ENCODE measurements at regions not wholly inside any gene's neighbourhood (a gene's known extent, or its start where the extent isn't known, plus 50 kb on each side); places are given as distances from the start of the nearest gene placed in this dataset.

GRCh38 chr14:38727731-38728130, 375.3 kb downstream of the SEC23A start:
- Histone ChIP-seq H3K4me1 (replicated peaks in 1 of 4; ENCODE audit: control insufficient read depth in 3 of 4, insufficient read depth in 4 of 4, low read length in 3 of 4) (no peaks in the 10 kb centered on the region), H3K4me3 (ENCODE audit: extremely low read depth in 1 of 4, insufficient read depth in 2 of 4, low read depth in 3 of 4, low read length in 4 of 4) (no peak overlapping the region), H2BK5ac (ENCODE audit: low read depth, low read length) (no peak overlapping the region), H4K91ac (replicated peaks; ENCODE audit: insufficient read length, low read length) (no peak overlapping the region), H4K5ac (ENCODE audit: insufficient read length, low read depth, low read length) (no peak overlapping the region), H3K9me3 (ENCODE audit: insufficient read depth in 2 of 2, low read depth in 1 of 2, low read length in 1 of 2) (no peaks in the 10 kb centered on the region; a peak in 1 of 4 replicates), H4K20me1 (replicated peaks in 1 of 2; ENCODE audit: control insufficient read depth in 1 of 2, insufficient read depth in 2 of 2, low read length in 2 of 2) (no peaks in the 10 kb centered on the region), H3K79me1 (ENCODE audit: low read depth, low read length) (no peaks in the 10 kb centered on the region), H4K8ac (ENCODE audit: extremely low read depth, insufficient read depth, low read length) (0 out of 2 replicates have a peak overlapping the region, but pooled peaks have one; percentile 1), H3K27ac (ENCODE audit: low read depth, low read length) (no peak overlapping the region), H3K9ac (replicated peaks in 1 of 4; ENCODE audit: extremely low read depth in 1 of 4, low read depth in 3 of 4, low read length in 3 of 4) (no peak overlapping the region), H2BK15ac (ENCODE audit: low read length) (no peak overlapping the region), H2BK120ac (replicated peaks; ENCODE audit: low read depth, low read length) (no peak overlapping the region), H2AK5ac (ENCODE audit: low read depth, low read length) (no peak overlapping the region), H3K36me3 (ENCODE audit: control insufficient read depth in 2 of 4, insufficient read depth in 4 of 4, low read length in 3 of 4) (no peaks in the 10 kb centered on the region), H3K4me2 (ENCODE audit: insufficient read depth in 1 of 2, low read depth in 2 of 2, low read length in 2 of 2) (no peak overlapping the region), H3K14ac (ENCODE audit: insufficient read length) (no peak overlapping the region), H3K79me2 (ENCODE audit: control insufficient read depth in 1 of 2, insufficient read depth in 2 of 2, low read length in 2 of 2) (no peaks in the 10 kb centered on the region), H2BK12ac (ENCODE audit: low read depth, low read length) (no peak overlapping the region), H3K23me2 (ENCODE audit: low read depth, low read length) (no peaks in the 10 kb centered on the region), H3K18ac (ENCODE audit: extremely low read depth, low read length) (no peak overlapping the region), H3K27me3 (replicated peaks in 1 of 4; ENCODE audit: control insufficient read depth in 3 of 4, extremely low read depth in 1 of 4, insufficient read depth in 3 of 4, low read length in 3 of 4) (peaks cover 0 to 1% (median 0%) of the 10 kb centered on the region in 4 experiments; a peak in 1 of 7 replicates), H3K23ac (ENCODE audit: insufficient read length) (no peak overlapping the region), H2AFZ (ENCODE audit: low read length) (no peak overlapping the region), H3K56ac (replicated peaks; ENCODE audit: insufficient read length, low read depth, low read length) (no peak overlapping the region), H2BK20ac (ENCODE audit: low read length) (no peak overlapping the region), H3K4ac (replicated peaks; ENCODE audit: insufficient read length, low read depth, low read length) (no peak overlapping the region)
- POLR2A ChIA-PET (ENCODE audit: partially characterized antibody): no interaction called here
- DNase-seq (ENCODE audit: low read depth in 1 of 2, low spot score in 2 of 2): no peak
- no peak for FAIRE-seq
- 89% methylated on average over 9 of the region's 12 CpGs; no CpG with 5 or more reads in 1 of the 2 experiments for WGBS, 2 experiments (ENCODE audit: extremely low coverage in 1 of 2, insufficient coverage in 1 of 2, insufficient read length in 1 of 2, insufficient replicate concordance in 2 of 2, low coverage in 1 of 2, low lambda C conversion rate in 2 of 2, missing lambda C conversion rate in 1 of 2)
- CTCF ChIA-PET (ENCODE audit: partially characterized antibody): interaction anchor here (1.0 to 13.1 kb wide), 8 partner anchors 9 to 307 kb away, joined by 3 to 235 read pairs (median 4); no protein-coding TSS in a partner anchor
- TF ChIP-seq TAF7 (optimal IDR thresholded peaks at IDR 0.05; ENCODE audit: borderline replicate concordance, low read depth, low read length): no peak
- no peak for TF ChIP-seq EP300 (IDR thresholded peaks at IDR 0.05; ENCODE audit: borderline replicate concordance in 1 of 2, low read depth in 2 of 2, low read length in 2 of 2)
- TF ChIP-seq SP4 (IDR thresholded peaks at IDR 0.05; ENCODE audit: low read length): no peak
- no peak for TF ChIP-seq SUZ12 (IDR thresholded peaks at IDR 0.05; ENCODE audit: low read length)
- no peak for TF ChIP-seq SIX5 (IDR thresholded peaks at IDR 0.05; ENCODE audit: low read depth, low read length)
- TF ChIP-seq CBX8 (IDR thresholded peaks at IDR 0.05; ENCODE audit: borderline replicate concordance, low read depth, low read length): no peak
- TF ChIP-seq CBX5 (IDR thresholded peaks at IDR 0.05; ENCODE audit: low read depth, low read length): no peak
- no peak for TF ChIP-seq SRF (IDR thresholded peaks at IDR 0.05; ENCODE audit: low read depth, low read length)
- no peak for TF ChIP-seq CTBP2 (IDR thresholded peaks at IDR 0.05; ENCODE audit: borderline replicate concordance, insufficient read depth, insufficient read length, low read length)
- TF ChIP-seq CHD2 (IDR thresholded peaks at IDR 0.05; ENCODE audit: low read length): no peak
- TF ChIP-seq FOSL1 (IDR thresholded peaks at IDR 0.05; ENCODE audit: insufficient read depth, low read depth, low read length): no peak
- TF ChIP-seq PHF8 (conservative IDR thresholded peaks at IDR 0.05; ENCODE audit: low read depth, low read length): no peak
- no peak for TF ChIP-seq HDAC6 (IDR thresholded peaks at IDR 0.05; ENCODE audit: low read depth, low read length)
- TF ChIP-seq ZNF274 (IDR thresholded peaks at IDR 0.05; ENCODE audit: borderline replicate concordance, extremely low read depth, low read length): no peak
- TF ChIP-seq TCF12 (IDR thresholded peaks at IDR 0.05; ENCODE audit: low read depth, low read length): no peak
- TF ChIP-seq ASH2L (IDR thresholded peaks at IDR 0.05; ENCODE audit: low read length): no peak

Data from H1 (cell line).